ENCODE measurements at regions not wholly inside any gene's neighbourhood (a gene's known extent, or its start where the extent isn't known, plus 50 kb on each side); places are given as distances from the start of the nearest gene placed in this dataset.
A peak's percentile ranks its signal among the peaks of the same experiment; 100 is the strongest.

GRCh38 chr2:221153226-221153625, 418.9 kb downstream of the EPHA4 start:
- peak; percentile 74 for DNase-seq

GRCh38 chr2:221154176-221154575, 417.9 kb downstream of the EPHA4 start:
- DNase-seq, result no peak

- peak; percentile 80 for DNase-seq
Observed at GRCh38 chr2:221156062-221156734, 415.9 kb downstream of the EPHA4 start.

GRCh38 chr2:221161186-221161585, 410.9 kb downstream of the EPHA4 start:
- DNase-seq, result no peak

GRCh38 chr2:221166292-221166691, 405.8 kb downstream of the EPHA4 start:
- no peak for DNase-seq

- DNase-seq, result no peak
Observed at GRCh38 chr2:221167561-221167960, 404.5 kb downstream of the EPHA4 start.

- DNase-seq, result no peak
Observed at GRCh38 chr2:221169724-221170123, 402.4 kb downstream of the EPHA4 start.

- DNase-seq, result no peak
Observed at GRCh38 chr2:221170548-221170947, 401.6 kb downstream of the EPHA4 start.

- no peak for DNase-seq
Observed at GRCh38 chr2:221176667-221177066, 395.4 kb downstream of the EPHA4 start.

- DNase-seq, result no peak
Observed at GRCh38 chr2:221178139-221178538, 394.0 kb downstream of the EPHA4 start.

GRCh38 chr2:221186873-221187272, 385.2 kb downstream of the EPHA4 start:
- no peak for DNase-seq

- DNase-seq, result no peak
Observed at GRCh38 chr2:221189431-221190067, 382.6 kb downstream of the EPHA4 start.

GRCh38 chr2:221195829-221196228, 376.3 kb downstream of the EPHA4 start:
- no peak for DNase-seq

GRCh38 chr2:221197225-221197856, 374.8 kb downstream of the EPHA4 start:
- DNase-seq, result no peak

GRCh38 chr2:221198309-221198708, 373.8 kb downstream of the EPHA4 start:
- no peak for DNase-seq

GRCh38 chr2:221200184-221200839, 371.8 kb downstream of the EPHA4 start:
- DNase-seq, result no peak

GRCh38 chr2:221202431-221202830, 369.7 kb downstream of the EPHA4 start:
- no peak for DNase-seq

GRCh38 chr2:221203125-221203524, 369.0 kb downstream of the EPHA4 start:
- DNase-seq, result no peak

GRCh38 chr2:221203856-221204255, 368.2 kb downstream of the EPHA4 start:
- DNase-seq, result peak; percentile 87

- DNase-seq, result peak; percentile 62
Observed at GRCh38 chr2:221204699-221205098, 367.4 kb downstream of the EPHA4 start.

- DNase-seq, result peak; percentile 82
Observed at GRCh38 chr2:221205103-221205673, 366.9 kb downstream of the EPHA4 start.

GRCh38 chr2:221210686-221211085, 361.4 kb downstream of the EPHA4 start:
- DNase-seq, result no peak

GRCh38 chr2:221211653-221212052, 360.5 kb downstream of the EPHA4 start:
- DNase-seq, result no peak
